ENCODE measurements at regions not wholly inside any gene's neighbourhood (a gene's known extent, or its start where the extent isn't known, plus 50 kb on each side); places are given as distances from the start of the nearest gene placed in this dataset.

GRCh38 chr7:38057829-38058228 lies 120.2 kb upstream of the STARD3NL start:
- TF ChIP-seq, protein P1, sequence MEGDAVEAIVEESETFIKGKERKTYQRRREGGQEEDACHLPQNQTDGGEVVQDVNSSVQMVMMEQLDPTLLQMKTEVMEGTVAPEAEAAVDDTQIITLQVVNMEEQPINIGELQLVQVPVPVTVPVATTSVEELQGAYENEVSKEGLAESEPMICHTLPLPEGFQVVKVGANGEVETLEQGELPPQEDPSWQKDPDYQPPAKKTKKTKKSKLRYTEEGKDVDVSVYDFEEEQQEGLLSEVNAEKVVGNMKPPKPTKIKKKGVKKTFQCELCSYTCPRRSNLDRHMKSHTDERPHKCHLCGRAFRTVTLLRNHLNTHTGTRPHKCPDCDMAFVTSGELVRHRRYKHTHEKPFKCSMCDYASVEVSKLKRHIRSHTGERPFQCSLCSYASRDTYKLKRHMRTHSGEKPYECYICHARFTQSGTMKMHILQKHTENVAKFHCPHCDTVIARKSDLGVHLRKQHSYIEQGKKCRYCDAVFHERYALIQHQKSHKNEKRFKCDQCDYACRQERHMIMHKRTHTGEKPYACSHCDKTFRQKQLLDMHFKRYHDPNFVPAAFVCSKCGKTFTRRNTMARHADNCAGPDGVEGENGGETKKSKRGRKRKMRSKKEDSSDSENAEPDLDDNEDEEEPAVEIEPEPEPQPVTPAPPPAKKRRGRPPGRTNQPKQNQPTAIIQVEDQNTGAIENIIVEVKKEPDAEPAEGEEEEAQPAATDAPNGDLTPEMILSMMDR (IDR thresholded peaks at IDR 0.05 in 8 of 11, conservative IDR thresholded peaks at IDR 0.05 in 3 of 11), result no peak
- TF ChIP-seq POLR2A (IDR thresholded peaks at IDR 0.05), result no peak

Data from spleen (tissue), 7 donors.